ENCODE measurements at regions not wholly inside any gene's neighbourhood (a gene's known extent, or its start where the extent isn't known, plus 50 kb on each side); places are given as distances from the start of the nearest gene placed in this dataset.

- no peak overlapping the region for H3K4me2 ChIP-seq (ENCODE audit: low read depth, low read length)
- H3K36me3 ChIP-seq (replicated peaks; ENCODE audit: insufficient read depth, low read length): no peaks in the 10 kb centered on the region
- no peaks in the 10 kb centered on the region for H3K27me3 ChIP-seq (replicated peaks; ENCODE audit: insufficient read depth, low read length)
- H3K4me1 ChIP-seq (ENCODE audit: low read length): peaks cover 10% of the 10 kb centered on the region
- no peaks in the 10 kb centered on the region for H3F3A ChIP-seq (ENCODE audit: insufficient read depth, low read length)
- no peak overlapping the region for H3K9ac ChIP-seq (ENCODE audit: low read length)
- no peak for DNase-seq
- no peaks in the 10 kb centered on the region for H3K9me3 ChIP-seq (replicated peaks; ENCODE audit: insufficient read depth, low read length)
- no peak overlapping the region for H3K4me3 ChIP-seq (ENCODE audit: low read length)
- no peaks in the 10 kb centered on the region for H3K79me2 ChIP-seq (ENCODE audit: low read length)
- H3K27ac ChIP-seq (ENCODE audit: low read length): no peak overlapping the region
- H2AFZ ChIP-seq (ENCODE audit: low read length): no peak overlapping the region
- H4K20me1 ChIP-seq (ENCODE audit: insufficient read depth, low read length): no peaks in the 10 kb centered on the region
- TF ChIP-seq CTCF (IDR thresholded peaks at IDR 0.05; ENCODE audit: low read length) (no peak), EZH2phosphoT487 (IDR thresholded peaks at IDR 0.05; ENCODE audit: low read length) (no peak), EZH2 (optimal IDR thresholded peaks at IDR 0.05; ENCODE audit: low read depth, low read length) (no peak)
- H3K9me2 ChIP-seq (replicated peaks; ENCODE audit: insufficient read depth, low read length): no peaks in the 10 kb centered on the region
These were observed 156.0 kb upstream of the ABI3BP start for GRCh38 chr3:101149251-101149650.

- H4K20me1 ChIP-seq (ENCODE audit: insufficient read depth, low read length): no peaks in the 10 kb centered on the region
- H3K27me3 ChIP-seq (replicated peaks; ENCODE audit: insufficient read depth, low read length): no peaks in the 10 kb centered on the region
- no peak overlapping the region for H3K4me2 ChIP-seq (ENCODE audit: low read depth, low read length)
- H3K79me2 ChIP-seq (ENCODE audit: low read length): no peaks in the 10 kb centered on the region
- H3F3A ChIP-seq (ENCODE audit: insufficient read depth, low read length): no peaks in the 10 kb centered on the region
- no peak overlapping the region for H3K27ac ChIP-seq (ENCODE audit: low read length)
- no peak for DNase-seq
- TF ChIP-seq EZH2 (optimal IDR thresholded peaks at IDR 0.05; ENCODE audit: low read depth, low read length): no peak
- no peak for TF ChIP-seq CTCF (IDR thresholded peaks at IDR 0.05; ENCODE audit: low read length)
- TF ChIP-seq EZH2phosphoT487 (IDR thresholded peaks at IDR 0.05; ENCODE audit: low read length): no peak
- no peaks in the 10 kb centered on the region for H3K36me3 ChIP-seq (replicated peaks; ENCODE audit: insufficient read depth, low read length)
- H3K9me3 ChIP-seq (replicated peaks; ENCODE audit: insufficient read depth, low read length): no peaks in the 10 kb centered on the region
- H3K9ac ChIP-seq (ENCODE audit: low read length): no peak overlapping the region
- no peaks in the 10 kb centered on the region for H3K9me2 ChIP-seq (replicated peaks; ENCODE audit: insufficient read depth, low read length)
- no peak overlapping the region for H3K4me3 ChIP-seq (ENCODE audit: low read length)
- no peak overlapping the region for H2AFZ ChIP-seq (ENCODE audit: low read length)
- peaks cover 10% of the 10 kb centered on the region for H3K4me1 ChIP-seq (ENCODE audit: low read length)
These were observed 154.8 kb upstream of the ABI3BP start for GRCh38 chr3:101148001-101148400.

- peak overlapping the region; percentile 18; the same call in 1 of the 2 replicates for H3K4me2 ChIP-seq (ENCODE audit: low read depth, low read length)
- H3K9me2 ChIP-seq (replicated peaks; ENCODE audit: insufficient read depth, low read length): no peaks in the 10 kb centered on the region
These were observed 153.7 kb upstream of the ABI3BP start for GRCh38 chr3:101146946-101147345.

More at GRCh38 chr3:101146946-101147345, 153.7 kb upstream of the ABI3BP start:
- no peak overlapping the region for H3K9ac ChIP-seq (ENCODE audit: low read length)
- H3K4me1 ChIP-seq (ENCODE audit: low read length): peaks cover 10% of the 10 kb centered on the region
- DNase-seq: no peak
- H3K9me3 ChIP-seq (replicated peaks; ENCODE audit: insufficient read depth, low read length): no peaks in the 10 kb centered on the region
- no peaks in the 10 kb centered on the region for H3F3A ChIP-seq (ENCODE audit: insufficient read depth, low read length)
- no peak overlapping the region for H3K4me3 ChIP-seq (ENCODE audit: low read length)
- H2AFZ ChIP-seq (ENCODE audit: low read length): no peak overlapping the region
- H3K27ac ChIP-seq (ENCODE audit: low read length): no peak overlapping the region
- H3K36me3 ChIP-seq (replicated peaks; ENCODE audit: insufficient read depth, low read length): no peaks in the 10 kb centered on the region
- H3K27me3 ChIP-seq (replicated peaks; ENCODE audit: insufficient read depth, low read length): no peaks in the 10 kb centered on the region
- no peaks in the 10 kb centered on the region for H4K20me1 ChIP-seq (ENCODE audit: insufficient read depth, low read length)
- no peaks in the 10 kb centered on the region for H3K79me2 ChIP-seq (ENCODE audit: low read length)
- no peak for TF ChIP-seq CTCF (IDR thresholded peaks at IDR 0.05; ENCODE audit: low read length)

Measured in MM.1S (cell line).